ENCODE measurements at regions not wholly inside any gene's neighbourhood (a gene's known extent, or its start where the extent isn't known, plus 50 kb on each side); places are given as distances from the start of the nearest gene placed in this dataset.

DNA sequence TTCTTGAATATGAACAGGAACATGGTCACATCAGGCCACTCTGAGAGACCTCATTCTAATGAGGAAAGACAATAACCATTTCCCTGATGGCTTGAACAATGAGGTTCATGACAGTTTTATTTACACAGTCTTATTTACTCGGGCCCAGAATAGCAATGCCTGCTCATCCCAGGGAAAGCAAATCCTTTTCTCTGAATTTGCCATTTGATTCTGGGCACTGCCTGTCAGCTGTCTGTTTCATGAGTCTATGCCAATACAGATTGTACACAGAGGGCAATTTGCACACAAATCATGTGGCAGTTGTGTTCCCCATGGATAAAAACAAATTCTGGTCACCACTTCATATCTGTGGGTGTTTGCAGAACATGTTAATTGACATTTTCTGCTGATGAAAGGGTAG lies 492.5 kb downstream of the ACTL7B start:
- H3K9me3 ChIP-seq (ENCODE audit: control insufficient read depth, low read length) = no peaks in the 10 kb centered on the region
- WGBS = 71% methylated on average over 1 of the region's 1 CpG

DNA sequence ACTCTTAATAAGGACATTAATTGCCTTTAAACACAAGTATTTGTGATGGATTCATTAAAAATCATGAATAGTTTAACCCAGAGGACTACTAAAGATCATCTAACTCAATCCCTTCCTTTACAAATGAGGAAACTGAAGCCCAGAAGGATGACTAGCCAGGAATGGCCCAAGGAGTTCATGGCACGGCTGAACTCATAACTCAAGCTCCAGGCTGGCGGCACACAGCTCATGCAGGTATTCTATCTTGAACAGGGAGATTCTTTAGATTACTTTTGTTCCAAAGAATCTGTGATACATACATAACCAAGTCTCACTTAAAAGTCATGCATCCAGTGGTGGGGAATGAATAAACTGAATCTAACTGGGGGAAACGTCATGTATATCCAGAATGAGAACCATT lies 495.5 kb downstream of the ACTL7B start:
- no CpG with 5 or more reads among the region's 3 CpGs for WGBS
- no peak overlapping the region for H3K4me3 ChIP-seq (ENCODE audit: insufficient read depth in 1 of 2, low read depth in 1 of 2, low read length in 2 of 2)
- H4K8ac ChIP-seq (ENCODE audit: low read length) = no peak overlapping the region
- H2BK12ac ChIP-seq (ENCODE audit: low read length in 2 of 2) = no peak overlapping the region
- no peaks in the 10 kb centered on the region for H3K79me1 ChIP-seq (replicated peaks; ENCODE audit: low read length, poor library complexity, severe bottlenecking)
- H3K18ac ChIP-seq (ENCODE audit: low read depth in 1 of 2, low read length in 2 of 2) = no peak overlapping the region
- H3K14ac ChIP-seq (ENCODE audit: low read length in 2 of 2) = no peak overlapping the region
- H3K9me3 ChIP-seq (ENCODE audit: control insufficient read depth, low read length) = no peaks in the 10 kb centered on the region
- no peak overlapping the region for H2BK15ac ChIP-seq (ENCODE audit: low read depth, poor library complexity, severe bottlenecking)
- no peak overlapping the region for H4K91ac ChIP-seq (ENCODE audit: low read length)
- no peak overlapping the region for H2AFZ ChIP-seq (ENCODE audit: low read depth, low read length)
- no peak overlapping the region for H2BK120ac ChIP-seq (ENCODE audit: low read depth, low read length)
- H3K4ac ChIP-seq (ENCODE audit: low read depth in 1 of 2, low read length in 2 of 2) = no peak overlapping the region
- DNase-seq = no peak
- no peak overlapping the region for H3K9ac ChIP-seq (ENCODE audit: low read length)
- H3K36me3 ChIP-seq (ENCODE audit: control insufficient read depth in 1 of 2, insufficient read depth in 2 of 2, low read depth in 1 of 2, low read length in 2 of 2) = no peaks in the 10 kb centered on the region
- H3K4me2 ChIP-seq (ENCODE audit: low read length, poor library complexity, severe bottlenecking) = no peak overlapping the region
- no peaks in the 10 kb centered on the region for H3K27me3 ChIP-seq (ENCODE audit: control insufficient read depth in 1 of 2, insufficient read depth in 1 of 2, low read length in 2 of 2)
- no peak overlapping the region for H3K27ac ChIP-seq (ENCODE audit: low read length, poor library complexity, severe bottlenecking)
- no peak overlapping the region for H3K23ac ChIP-seq (ENCODE audit: low read length in 2 of 2)
- no peak overlapping the region for H2AK5ac ChIP-seq (ENCODE audit: low read length, severe bottlenecking)
- no peaks in the 10 kb centered on the region for H3K4me1 ChIP-seq (ENCODE audit: control insufficient read depth, insufficient read depth, low read depth, low read length)
- no peak overlapping the region for H2BK5ac ChIP-seq (ENCODE audit: low read depth, low read length, poor library complexity, severe bottlenecking)

More for the DNA sequence above, 492.5 kb downstream of the ACTL7B start:
- Histone ChIP-seq H3K4ac (ENCODE audit: low read depth in 1 of 2, low read length in 2 of 2) (no peak overlapping the region), H2BK5ac (ENCODE audit: low read depth, low read length, poor library complexity, severe bottlenecking) (no peak overlapping the region), H4K91ac (ENCODE audit: low read length) (no peak overlapping the region), H3K23ac (ENCODE audit: low read length in 2 of 2) (no peak overlapping the region), H2BK15ac (ENCODE audit: low read depth, poor library complexity, severe bottlenecking) (no peak overlapping the region), H3K4me1 (ENCODE audit: control insufficient read depth, insufficient read depth, low read depth, low read length) (no peaks in the 10 kb centered on the region), H3K27me3 (ENCODE audit: control insufficient read depth in 1 of 2, insufficient read depth in 1 of 2, low read length in 2 of 2) (no peaks in the 10 kb centered on the region), H3K79me1 (replicated peaks; ENCODE audit: low read length, poor library complexity, severe bottlenecking) (no peaks in the 10 kb centered on the region), H3K14ac (ENCODE audit: low read length in 2 of 2) (no peak overlapping the region), H4K8ac (ENCODE audit: low read length) (no peak overlapping the region), H2BK12ac (ENCODE audit: low read length in 2 of 2) (no peak overlapping the region), H3K9ac (ENCODE audit: low read length) (no peak overlapping the region), H3K4me3 (ENCODE audit: insufficient read depth in 1 of 2, low read depth in 1 of 2, low read length in 2 of 2) (no peak overlapping the region), H2BK120ac (ENCODE audit: low read depth, low read length) (no peak overlapping the region), H3K36me3 (ENCODE audit: control insufficient read depth in 1 of 2, insufficient read depth in 2 of 2, low read depth in 1 of 2, low read length in 2 of 2) (no peaks in the 10 kb centered on the region), H2AFZ (ENCODE audit: low read depth, low read length) (no peak overlapping the region), H3K18ac (ENCODE audit: low read depth in 1 of 2, low read length in 2 of 2) (no peak overlapping the region), H3K27ac (ENCODE audit: low read length, poor library complexity, severe bottlenecking) (no peak overlapping the region), H2AK5ac (ENCODE audit: low read length, severe bottlenecking) (no peak overlapping the region), H3K4me2 (ENCODE audit: low read length, poor library complexity, severe bottlenecking) (no peak overlapping the region)
- DNase-seq = no peak

DNA sequence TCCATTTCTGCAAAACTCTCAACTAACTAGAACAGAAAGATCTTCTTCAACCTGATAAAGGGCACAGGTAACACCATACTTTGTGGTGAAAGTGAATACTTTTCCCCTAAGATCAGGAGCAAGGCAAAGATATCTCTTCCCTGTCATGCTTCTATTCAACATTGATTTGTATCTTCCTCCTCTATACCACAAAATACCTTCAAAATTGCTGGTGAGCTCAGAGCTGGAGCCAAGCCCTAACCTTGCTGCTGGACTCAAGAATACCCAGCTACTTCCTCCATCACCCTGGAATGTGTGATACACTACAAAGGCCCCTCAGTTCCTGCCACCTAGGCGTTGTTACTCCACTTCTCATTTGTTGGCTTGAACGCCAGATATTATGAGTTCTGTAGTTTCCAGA lies 499.0 kb downstream of the ACTL7B start:
- 100% methylated on average over 2 of the region's 2 CpGs for WGBS

DNA sequence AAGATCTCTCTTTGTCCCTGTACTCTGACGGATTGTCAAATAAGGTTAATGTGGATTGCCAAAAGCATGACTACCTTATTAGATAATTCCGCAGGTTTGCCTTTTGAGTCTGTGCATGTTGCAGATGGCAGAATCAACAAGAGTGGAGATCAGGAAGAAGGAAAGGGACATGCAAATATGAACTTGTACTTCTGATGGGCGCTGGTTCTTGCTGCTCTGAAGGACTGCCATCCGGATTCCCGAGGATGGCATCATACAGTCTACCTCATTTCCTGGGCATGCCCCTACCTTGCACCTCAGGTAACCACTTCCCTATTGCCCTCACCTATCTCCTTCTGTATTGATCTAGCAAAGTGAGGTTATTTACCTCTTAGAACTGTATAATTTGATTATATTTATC lies 504.2 kb downstream of the ACTL7B start:
- Histone ChIP-seq H2BK15ac (ENCODE audit: low read depth, poor library complexity, severe bottlenecking) (no peak overlapping the region), H3K23ac (ENCODE audit: low read length in 2 of 2) (no peak overlapping the region), H3K14ac (ENCODE audit: low read length in 2 of 2) (no peak overlapping the region), H2AFZ (ENCODE audit: low read depth, low read length) (no peak overlapping the region), H3K4me3 (ENCODE audit: insufficient read depth in 1 of 2, low read depth in 1 of 2, low read length in 2 of 2) (no peak overlapping the region), H3K79me1 (replicated peaks; ENCODE audit: low read length, poor library complexity, severe bottlenecking) (no peaks in the 10 kb centered on the region), H4K8ac (ENCODE audit: low read length) (no peak overlapping the region), H3K36me3 (ENCODE audit: control insufficient read depth in 1 of 2, insufficient read depth in 2 of 2, low read depth in 1 of 2, low read length in 2 of 2) (no peaks in the 10 kb centered on the region), H2AK5ac (ENCODE audit: low read length, severe bottlenecking) (no peak overlapping the region), H3K27me3 (ENCODE audit: control insufficient read depth in 1 of 2, insufficient read depth in 1 of 2, low read length in 2 of 2) (no peaks in the 10 kb centered on the region), H2BK12ac (ENCODE audit: low read length in 2 of 2) (no peak overlapping the region), H3K27ac (ENCODE audit: low read length, poor library complexity, severe bottlenecking) (no peak overlapping the region), H4K91ac (ENCODE audit: low read length) (no peak overlapping the region), H3K9ac (ENCODE audit: low read length) (no peak overlapping the region), H3K9me3 (ENCODE audit: control insufficient read depth, low read length) (no peaks in the 10 kb centered on the region), H3K18ac (ENCODE audit: low read depth in 1 of 2, low read length in 2 of 2) (no peak overlapping the region), H3K4me2 (ENCODE audit: low read length, poor library complexity, severe bottlenecking) (no peak overlapping the region), H3K4ac (ENCODE audit: low read depth in 1 of 2, low read length in 2 of 2) (no peak overlapping the region), H2BK120ac (ENCODE audit: low read depth, low read length) (no peak overlapping the region), H3K4me1 (ENCODE audit: control insufficient read depth, insufficient read depth, low read depth, low read length) (peaks cover 1% of the 10 kb centered on the region), H2BK5ac (ENCODE audit: low read depth, low read length, poor library complexity, severe bottlenecking) (no peak overlapping the region)
- DNase-seq = no peak
- 92% methylated on average over 5 of the region's 5 CpGs for WGBS

More for the DNA sequence above, 499.0 kb downstream of the ACTL7B start:
- H2BK12ac ChIP-seq (ENCODE audit: low read length in 2 of 2) = no peak overlapping the region
- no peaks in the 10 kb centered on the region for H3K4me1 ChIP-seq (ENCODE audit: control insufficient read depth, insufficient read depth, low read depth, low read length)
- no peaks in the 10 kb centered on the region for H3K9me3 ChIP-seq (ENCODE audit: control insufficient read depth, low read length)
- no peaks in the 10 kb centered on the region for H3K79me1 ChIP-seq (replicated peaks; ENCODE audit: low read length, poor library complexity, severe bottlenecking)
- H3K18ac ChIP-seq (ENCODE audit: low read depth in 1 of 2, low read length in 2 of 2) = no peak overlapping the region
- H2BK5ac ChIP-seq (ENCODE audit: low read depth, low read length, poor library complexity, severe bottlenecking) = no peak overlapping the region
- no peak overlapping the region for H2AFZ ChIP-seq (ENCODE audit: low read depth, low read length)
- no peaks in the 10 kb centered on the region for H3K27me3 ChIP-seq (ENCODE audit: control insufficient read depth in 1 of 2, insufficient read depth in 1 of 2, low read length in 2 of 2)
- no peak overlapping the region for H3K27ac ChIP-seq (ENCODE audit: low read length, poor library complexity, severe bottlenecking)
- no peak overlapping the region for H2BK120ac ChIP-seq (ENCODE audit: low read depth, low read length)
- no peak overlapping the region for H3K4ac ChIP-seq (ENCODE audit: low read depth in 1 of 2, low read length in 2 of 2)
- no peak overlapping the region for H3K14ac ChIP-seq (ENCODE audit: low read length in 2 of 2)
- H3K4me3 ChIP-seq (ENCODE audit: insufficient read depth in 1 of 2, low read depth in 1 of 2, low read length in 2 of 2) = no peak overlapping the region
- H3K23ac ChIP-seq (ENCODE audit: low read length in 2 of 2) = no peak overlapping the region
- no peaks in the 10 kb centered on the region for H3K36me3 ChIP-seq (ENCODE audit: control insufficient read depth in 1 of 2, insufficient read depth in 2 of 2, low read depth in 1 of 2, low read length in 2 of 2)
- no peak overlapping the region for H3K4me2 ChIP-seq (ENCODE audit: low read length, poor library complexity, severe bottlenecking)
- no peak overlapping the region for H4K8ac ChIP-seq (ENCODE audit: low read length)
- H3K9ac ChIP-seq (ENCODE audit: low read length) = no peak overlapping the region
- no peak overlapping the region for H4K91ac ChIP-seq (ENCODE audit: low read length)
- DNase-seq = no peak
- H2AK5ac ChIP-seq (ENCODE audit: low read length, severe bottlenecking) = no peak overlapping the region
- H2BK15ac ChIP-seq (ENCODE audit: low read depth, poor library complexity, severe bottlenecking) = no peak overlapping the region
